ENCODE measurements at regions not wholly inside any gene's neighbourhood (a gene's known extent, or its start where the extent isn't known, plus 50 kb on each side); places are given as distances from the start of the nearest gene placed in this dataset.

DNA sequence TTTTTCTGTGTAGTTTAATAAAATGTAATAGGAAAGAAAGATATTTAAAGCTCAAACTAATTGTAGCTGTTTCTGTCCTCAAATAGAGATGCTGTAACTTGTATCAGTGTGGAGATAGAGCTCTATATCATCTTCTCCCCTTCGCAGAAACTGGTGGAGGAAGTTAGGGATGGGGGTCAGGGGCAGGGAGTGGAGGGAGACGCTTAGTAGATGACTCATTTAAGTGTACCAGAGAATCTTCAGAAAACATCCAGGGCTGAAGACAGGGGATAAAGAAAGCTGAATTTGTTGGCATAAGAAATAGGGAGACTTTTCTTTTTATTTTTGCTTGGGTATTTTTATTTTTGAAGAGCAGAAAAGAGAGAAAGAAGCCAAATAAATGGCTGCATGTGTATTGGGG, 282.6 kb upstream of the DPYD start:
- H2AFZ ChIP-seq (ENCODE audit: low read depth): no peak overlapping the region

DNA sequence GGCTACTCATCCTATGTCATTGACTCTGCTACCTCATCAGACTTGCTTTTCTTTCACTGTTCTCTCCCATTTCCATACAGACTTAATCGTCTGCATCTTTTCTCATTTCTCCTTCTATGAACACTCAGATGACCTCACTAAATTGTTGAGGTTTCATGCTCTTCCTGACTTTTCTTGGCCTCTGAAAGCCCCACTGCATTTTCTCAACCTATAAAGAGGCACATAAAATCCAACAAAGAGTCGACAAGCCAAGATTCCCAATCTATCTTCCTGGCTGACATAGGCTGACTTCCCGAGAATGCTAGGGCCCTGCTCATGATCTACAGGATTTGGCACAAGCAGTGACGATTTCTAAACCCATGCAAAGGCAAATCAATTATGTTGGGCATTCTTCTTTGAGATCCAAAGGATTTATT, 280.8 kb upstream of the DPYD start:
- no peak overlapping the region for H3K9ac ChIP-seq
- TF ChIP-seq, protein P1, sequence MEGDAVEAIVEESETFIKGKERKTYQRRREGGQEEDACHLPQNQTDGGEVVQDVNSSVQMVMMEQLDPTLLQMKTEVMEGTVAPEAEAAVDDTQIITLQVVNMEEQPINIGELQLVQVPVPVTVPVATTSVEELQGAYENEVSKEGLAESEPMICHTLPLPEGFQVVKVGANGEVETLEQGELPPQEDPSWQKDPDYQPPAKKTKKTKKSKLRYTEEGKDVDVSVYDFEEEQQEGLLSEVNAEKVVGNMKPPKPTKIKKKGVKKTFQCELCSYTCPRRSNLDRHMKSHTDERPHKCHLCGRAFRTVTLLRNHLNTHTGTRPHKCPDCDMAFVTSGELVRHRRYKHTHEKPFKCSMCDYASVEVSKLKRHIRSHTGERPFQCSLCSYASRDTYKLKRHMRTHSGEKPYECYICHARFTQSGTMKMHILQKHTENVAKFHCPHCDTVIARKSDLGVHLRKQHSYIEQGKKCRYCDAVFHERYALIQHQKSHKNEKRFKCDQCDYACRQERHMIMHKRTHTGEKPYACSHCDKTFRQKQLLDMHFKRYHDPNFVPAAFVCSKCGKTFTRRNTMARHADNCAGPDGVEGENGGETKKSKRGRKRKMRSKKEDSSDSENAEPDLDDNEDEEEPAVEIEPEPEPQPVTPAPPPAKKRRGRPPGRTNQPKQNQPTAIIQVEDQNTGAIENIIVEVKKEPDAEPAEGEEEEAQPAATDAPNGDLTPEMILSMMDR (conservative IDR thresholded peaks at IDR 0.05; ENCODE audit: low read depth, low read length): no peak
- no peaks in the 10 kb centered on the region for H3K36me3 ChIP-seq (ENCODE audit: insufficient read depth)
- no peaks in the 10 kb centered on the region for H3K79me2 ChIP-seq (ENCODE audit: insufficient read depth, low read depth)
- H3K27me3 ChIP-seq (ENCODE audit: insufficient read depth, low read depth): no peaks in the 10 kb centered on the region
- H3K4me3 ChIP-seq (IDR thresholded peaks at IDR 0.05; ENCODE audit: insufficient read depth, low read depth, low read length): no peak overlapping the region
- H3K27ac ChIP-seq: no peak overlapping the region
- no peak overlapping the region for H2AFZ ChIP-seq (ENCODE audit: low read depth)
- no peak overlapping the region for H3K4me2 ChIP-seq
- no peaks in the 10 kb centered on the region for H4K20me1 ChIP-seq (ENCODE audit: insufficient read depth)
- no peaks in the 10 kb centered on the region for H3K4me1 ChIP-seq (ENCODE audit: low read depth, poor library complexity, severe bottlenecking)

More for the DNA sequence above, 282.6 kb upstream of the DPYD start:
- no peak overlapping the region for H3K27ac ChIP-seq
- no peaks in the 10 kb centered on the region for H3K27me3 ChIP-seq (ENCODE audit: insufficient read depth, low read depth)
- no peaks in the 10 kb centered on the region for H3K79me2 ChIP-seq (ENCODE audit: insufficient read depth, low read depth)
- H3K4me3 ChIP-seq (IDR thresholded peaks at IDR 0.05; ENCODE audit: insufficient read depth, low read depth, low read length): no peak overlapping the region
- TF ChIP-seq, protein P1 (conservative IDR thresholded peaks at IDR 0.05; ENCODE audit: low read depth, low read length): no peak
- H4K20me1 ChIP-seq (ENCODE audit: insufficient read depth): no peaks in the 10 kb centered on the region
- H3K9ac ChIP-seq: no peak overlapping the region
- H3K36me3 ChIP-seq (ENCODE audit: insufficient read depth): no peaks in the 10 kb centered on the region
- no peak overlapping the region for H3K4me2 ChIP-seq
- no peaks in the 10 kb centered on the region for H3K4me1 ChIP-seq (ENCODE audit: low read depth, poor library complexity, severe bottlenecking)

GRCh38 chr1:98197356-98197755, 276.5 kb upstream of the DPYD start:
- no peaks in the 10 kb centered on the region for H3K79me2 ChIP-seq (ENCODE audit: insufficient read depth, low read depth)
- TF ChIP-seq, protein P1 (conservative IDR thresholded peaks at IDR 0.05; ENCODE audit: low read depth, low read length): no peak
- H3K27me3 ChIP-seq (ENCODE audit: insufficient read depth, low read depth): no peaks in the 10 kb centered on the region
- no peaks in the 10 kb centered on the region for H3K4me1 ChIP-seq (ENCODE audit: low read depth, poor library complexity, severe bottlenecking)
- no peaks in the 10 kb centered on the region for H4K20me1 ChIP-seq (ENCODE audit: insufficient read depth)
- no peak overlapping the region for H2AFZ ChIP-seq (ENCODE audit: low read depth)
- H3K4me3 ChIP-seq (IDR thresholded peaks at IDR 0.05; ENCODE audit: insufficient read depth, low read depth, low read length): no peak overlapping the region
- H3K9ac ChIP-seq: no peak overlapping the region
- no peak overlapping the region for H3K27ac ChIP-seq
- no peak overlapping the region for H3K4me2 ChIP-seq
- H3K36me3 ChIP-seq (ENCODE audit: insufficient read depth): no peaks in the 10 kb centered on the region

- Histone ChIP-seq H3K4me3 (IDR thresholded peaks at IDR 0.05; ENCODE audit: insufficient read depth, low read depth, low read length) (no peak overlapping the region), H3K27me3 (ENCODE audit: insufficient read depth, low read depth) (no peaks in the 10 kb centered on the region), H2AFZ (ENCODE audit: low read depth) (no peak overlapping the region), H3K9ac (no peak overlapping the region), H3K4me2 (no peak overlapping the region), H3K27ac (no peak overlapping the region), H3K36me3 (ENCODE audit: insufficient read depth) (no peaks in the 10 kb centered on the region), H4K20me1 (ENCODE audit: insufficient read depth) (no peaks in the 10 kb centered on the region), H3K79me2 (ENCODE audit: insufficient read depth, low read depth) (no peaks in the 10 kb centered on the region), H3K4me1 (ENCODE audit: low read depth, poor library complexity, severe bottlenecking) (no peaks in the 10 kb centered on the region)
- TF ChIP-seq, protein P1 (conservative IDR thresholded peaks at IDR 0.05; ENCODE audit: low read depth, low read length): no peak
Measured at GRCh38 chr1:98196012-98196411, 275.2 kb upstream of the DPYD start.

Data from KMS-11 (cell line).